PC-9 (cell line): ENCODE measurements at regions not wholly inside any gene's neighbourhood (a gene's known extent, or its start where the extent isn't known, plus 50 kb on each side); places are given as distances from the start of the nearest gene placed in this dataset.

Experiments
- BruUV-seq: library from RNA; stranded (reverse); fragments of 400-500 nt; replicated peaks from 2 replicates; lab custom pipeline; 2021; lab: Mats Ljungman, UMichigan
- CTCF ChIA-PET: fragments of 300-600 bp; sonication (Branson Sonifier 250); formaldehyde crosslinking; loops from one replicate; lab custom pipeline; 2022; ENCODE audit warnings: antibody characterized with exemption; lab: Charles Lee
- POLR2A ChIA-PET: fragments of 300-600 bp; sonication (Branson Sonifier 250); formaldehyde crosslinking; loops from one replicate; lab custom pipeline; 2022; ENCODE audit warnings: antibody characterized with exemption; ENCODE audit not compliant: unreplicated experiment; lab: Charles Lee
- DNase-seq, 2 experiments: peaks; one replicate each; pipeline versions ENCODE4 v3.0.0 to v3.0.0-alpha.2; 2015 to 2022; ENCODE audit warnings: mixed read lengths in 1 of 2
- H2AFZ ChIP-seq: fragments of 200-600 bp; sonication (generic); 2 replicates; pipeline ENCODE4 v1.8.1; 2017; ENCODE audit warnings: antibody characterized with exemption
- H3F3A ChIP-seq: fragments of 200-600 bp; sonication (generic); 2 replicates; pipeline ENCODE4 v1.8.1; 2017; ENCODE audit warnings: antibody characterized with exemption, mild to moderate bottlenecking, low read depth; ENCODE audit not compliant: insufficient read depth
- H3K27ac ChIP-seq: fragments of 200-600 bp; sonication (generic); 2 replicates; pipeline ENCODE4 v1.6.1; 2016; ENCODE audit warnings: mixed run types
- H3K27me3 ChIP-seq: fragments of 200-600 bp; sonication (generic); 2 replicates; pipeline ENCODE4 v1.6.1; 2016; ENCODE audit warnings: low read depth, mixed run types; ENCODE audit not compliant: insufficient read depth
- H3K36me3 ChIP-seq: fragments of 200-600 bp; sonication (generic); 2 replicates; pipeline ENCODE4 v1.6.1; 2016; ENCODE audit warnings: low read depth, mixed run types
- H3K4me1 ChIP-seq: fragments of 200-600 bp; sonication (generic); replicated peaks from 2 replicates; pipeline ENCODE4 v1.6.1; 2016; ENCODE audit warnings: mixed run types; ENCODE audit not compliant: insufficient read depth
- H3K4me2 ChIP-seq: fragments of 200-600 bp; sonication (generic); 2 replicates; pipeline ENCODE4 v1.6.1; 2017; ENCODE audit warnings: mixed run types
- H3K4me3 ChIP-seq: fragments of 200-600 bp; sonication (generic); 2 replicates; pipeline ENCODE4 v1.6.1; 2016; ENCODE audit warnings: mixed run types
- H3K79me2 ChIP-seq: fragments of 200-600 bp; sonication (generic); 2 replicates; pipeline ENCODE4 v1.6.1; 2017; ENCODE audit warnings: low read depth, mixed run types
- H3K9me2 ChIP-seq: fragments of 200-600 bp; sonication (generic); 2 replicates; pipeline ENCODE4 v1.8.1; 2017; ENCODE audit warnings: mild to moderate bottlenecking; ENCODE audit not compliant: insufficient read depth
- H3K9me3 ChIP-seq: fragments of 200-600 bp; sonication (generic); 2 replicates; pipeline ENCODE4 v1.8.1; 2016; ENCODE audit warnings: low read depth; ENCODE audit not compliant: insufficient read depth
- H4K20me1 ChIP-seq: fragments of 200-600 bp; sonication (generic); 2 replicates; pipeline ENCODE4 v1.8.1; 2017; ENCODE audit not compliant: insufficient read depth
- CTCF ChIP-seq: fragments of 200-600 bp; sonication (generic); conservative IDR thresholded peaks from 2 replicates; pipeline ENCODE4 v1.6.1; 2017; ENCODE audit warnings: mixed run types, antibody characterized with exemption, mild to moderate bottlenecking, moderate library complexity
- EZH2 ChIP-seq: fragments of 200-600 bp; sonication (generic); IDR thresholded peaks from 2 replicates; pipeline ENCODE4 v1.8.0; 2017; ENCODE audit warnings: antibody characterized with exemption, low read depth
- intact Hi-C: fragments of 100-400 bp; cut with micrococcal nuclease; formaldehyde crosslinking; loops from one replicate; pipeline ENCODE4 v1.10.0; 2022; ENCODE audit not compliant: unreplicated experiment

GRCh38 chr11:29750392-29750791, 266.4 kb downstream of the KCNA4 start:
- H3K27me3 ChIP-seq = no peaks in the 10 kb centered on the region
- H3K9me2 ChIP-seq = no peaks in the 10 kb centered on the region
- ChIA-PET CTCF (no interaction called here), POLR2A (no interaction called here)
- H3K4me3 ChIP-seq = no peak overlapping the region
- no peaks in the 10 kb centered on the region for H4K20me1 ChIP-seq
- no peak overlapping the region for H3K27ac ChIP-seq
- H3K36me3 ChIP-seq = no peaks in the 10 kb centered on the region
- H2AFZ ChIP-seq = no peak overlapping the region
- no peaks in the 10 kb centered on the region for H3K9me3 ChIP-seq
- no peak for DNase-seq
- H3K4me2 ChIP-seq = no peak overlapping the region
- intact Hi-C loops = no loop called here
- H3K79me2 ChIP-seq = no peaks in the 10 kb centered on the region
- BruUV-seq = no TSS peak
- no peaks in the 10 kb centered on the region for H3K4me1 ChIP-seq
- TF ChIP-seq EZH2 (no peak), CTCF (no peak)
- H3F3A ChIP-seq = no peaks in the 10 kb centered on the region

- no TSS peak for BruUV-seq
- DNase-seq = no peak
These were observed 282.5 kb downstream of the KCNA4 start for GRCh38 chr11:29734287-29734686.

GRCh38 chr11:29713831-29714320, 303.0 kb downstream of the KCNA4 start:
- Histone ChIP-seq H3K4me1 (no peaks in the 10 kb centered on the region), H3K79me2 (no peaks in the 10 kb centered on the region), H3F3A (no peaks in the 10 kb centered on the region), H3K9me2 (no peaks in the 10 kb centered on the region), H3K27ac (no peak overlapping the region), H3K9me3 (no peaks in the 10 kb centered on the region), H3K27me3 (no peaks in the 10 kb centered on the region), H3K4me3 (no peak overlapping the region), H3K4me2 (peak overlapping the region; percentile 38), H4K20me1 (no peaks in the 10 kb centered on the region), H2AFZ (no peak overlapping the region; the same call in 1 of the 2 replicates), H3K36me3 (no peaks in the 10 kb centered on the region)
- TF ChIP-seq EZH2 = no peak
- no peak for TF ChIP-seq CTCF
- no peak for DNase-seq
- POLR2A ChIA-PET = no interaction called here
- CTCF ChIA-PET = no interaction called here
- intact Hi-C loops = no loop called here
- no TSS peak for BruUV-seq

More at GRCh38 chr11:29734287-29734686, 282.5 kb downstream of the KCNA4 start:
- Histone ChIP-seq H3K27me3 (no peaks in the 10 kb centered on the region), H3K36me3 (no peaks in the 10 kb centered on the region), H3K4me1 (no peaks in the 10 kb centered on the region), H3K27ac (no peak overlapping the region), H3F3A (no peaks in the 10 kb centered on the region), H3K9me3 (no peaks in the 10 kb centered on the region), H3K4me2 (no peak overlapping the region), H2AFZ (no peak overlapping the region), H3K79me2 (no peaks in the 10 kb centered on the region), H3K4me3 (no peak overlapping the region), H4K20me1 (no peaks in the 10 kb centered on the region), H3K9me2 (0 out of 2 replicates have a peak, but pooled peaks cover 4% of the 10 kb centered on the region)
- ChIA-PET CTCF (no interaction called here), POLR2A (no interaction called here)
- intact Hi-C loops = no loop called here
- TF ChIP-seq CTCF (no peak), EZH2 (no peak)
